Fibroblast of mammary gland (primary cell): ENCODE measurements at regions not wholly inside any gene's neighbourhood (a gene's known extent, or its start where the extent isn't known, plus 50 kb on each side); places are given as distances from the start of the nearest gene placed in this dataset.

Source experiments
- DNase-seq: peaks from one replicate; pipeline ENCODE4 v3.0.0-alpha.2; 2010; ENCODE audit warnings: low read depth
- H3K4me3 ChIP-seq: 2 replicates; pipeline ENCODE4 v1.5.1; 2011; ENCODE audit warnings: low read depth, mild to moderate bottlenecking, low read length, moderate library complexity; ENCODE audit not compliant: control insufficient read depth
- CTCF ChIP-seq: conservative IDR thresholded peaks from 2 replicates; pipeline ENCODE4 v1.5.1; 2011; ENCODE audit warnings: low read depth, low read length, inconsistent platforms; ENCODE audit not compliant: control insufficient read depth, insufficient read depth

DNA sequence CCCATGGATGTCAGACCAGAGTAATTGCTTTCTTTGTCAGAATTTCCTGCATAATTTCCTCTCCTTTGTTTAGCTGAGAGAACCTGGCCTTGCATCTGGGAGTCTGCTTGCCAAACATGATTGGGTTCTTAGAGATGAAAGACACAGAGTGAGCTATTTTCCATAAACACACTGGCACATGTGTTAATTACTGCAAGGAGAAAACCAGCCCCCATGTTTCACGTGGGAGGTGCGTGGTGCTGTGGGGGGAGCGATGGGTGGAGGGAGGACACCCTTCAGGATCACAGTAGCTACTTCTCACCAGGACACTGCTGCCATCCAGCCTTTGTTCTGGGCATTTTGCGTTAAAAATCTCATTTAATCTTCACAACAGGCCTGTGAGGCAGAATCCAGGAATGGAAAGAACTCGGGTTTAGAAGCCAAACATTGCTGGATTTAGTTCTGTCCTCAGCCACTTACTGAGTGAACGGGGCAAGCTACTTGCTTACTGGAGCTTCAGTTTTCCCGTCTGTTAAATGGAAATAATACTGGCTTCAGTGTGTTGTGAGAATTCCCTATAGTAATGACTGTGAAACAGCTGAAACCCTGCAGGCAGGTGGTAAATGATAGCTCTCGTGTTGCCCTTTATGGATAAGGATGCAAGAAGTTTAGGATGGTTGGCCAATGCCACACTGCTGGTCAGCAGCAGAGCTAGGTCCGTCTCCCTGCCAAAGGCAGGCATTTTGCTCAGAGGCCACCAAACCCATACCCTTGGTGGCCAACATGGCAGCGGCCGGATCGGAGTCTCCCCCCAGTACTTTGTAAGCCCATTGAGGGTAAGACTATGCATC, 100.1 kb upstream of the ASAP2 start:
- DNase-seq, result no peak
- no peak overlapping the region for H3K4me3 ChIP-seq
- TF ChIP-seq CTCF, result no peak

GRCh38 chr2:9105601-9106337, 100.8 kb upstream of the ASAP2 start:
- H3K4me3 ChIP-seq, result no peak overlapping the region
- no peak for TF ChIP-seq CTCF
- DNase-seq, result no peak

DNA sequence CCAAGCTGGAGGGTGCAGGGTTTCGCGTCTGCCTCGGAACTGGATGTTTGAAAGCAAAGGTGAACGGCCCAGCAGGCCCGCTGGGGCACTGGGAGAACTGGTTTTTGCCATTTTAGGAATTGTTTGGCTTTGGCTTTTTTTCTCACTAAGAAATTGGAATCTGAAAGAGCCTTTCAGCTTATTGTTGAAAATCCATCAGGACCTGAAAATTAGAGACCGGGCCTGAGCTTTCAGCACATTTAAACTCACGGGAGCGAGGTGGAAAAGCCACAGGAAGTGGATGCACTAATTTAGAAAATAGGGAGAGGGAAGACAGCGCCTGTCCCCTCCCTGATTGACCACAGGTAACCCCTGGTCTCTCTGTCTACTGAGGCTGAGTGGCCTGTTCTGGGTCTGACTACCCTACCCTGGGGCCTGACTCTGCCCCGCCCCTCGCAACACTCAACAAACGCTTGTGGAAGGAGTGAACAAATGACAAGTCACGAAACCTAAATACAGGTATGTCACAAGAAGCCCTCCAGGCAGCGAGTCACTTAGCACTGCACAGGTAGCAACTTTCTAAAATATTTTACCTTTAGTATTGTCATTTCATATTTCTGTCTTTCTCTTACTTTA, 100.3 kb upstream of the MBOAT2 start:
- no peak for DNase-seq
- no peak overlapping the region for H3K4me3 ChIP-seq
- TF ChIP-seq CTCF, result no peak

GRCh38 chr2:9102861-9103662, 99.6 kb upstream of the MBOAT2 start:
- no peak for DNase-seq
- TF ChIP-seq CTCF, result no peak
- H3K4me3 ChIP-seq, result no peak overlapping the region

- DNase-seq, result no peak
- TF ChIP-seq CTCF, result no peak
Measured at GRCh38 chr2:9101763-9102425, 98.4 kb upstream of the MBOAT2 start.

GRCh38 chr2:9100080-9100876, 96.8 kb upstream of the MBOAT2 start:
- TF ChIP-seq CTCF, result no peak
- no peak overlapping the region for H3K4me3 ChIP-seq
- no peak for DNase-seq

More at GRCh38 chr2:9101763-9102425, 98.4 kb upstream of the MBOAT2 start:
- H3K4me3 ChIP-seq, result no peak overlapping the region
